ENCODE measurements at regions not wholly inside any gene's neighbourhood (a gene's known extent, or its start where the extent isn't known, plus 50 kb on each side); places are given as distances from the start of the nearest gene placed in this dataset.

DNA sequence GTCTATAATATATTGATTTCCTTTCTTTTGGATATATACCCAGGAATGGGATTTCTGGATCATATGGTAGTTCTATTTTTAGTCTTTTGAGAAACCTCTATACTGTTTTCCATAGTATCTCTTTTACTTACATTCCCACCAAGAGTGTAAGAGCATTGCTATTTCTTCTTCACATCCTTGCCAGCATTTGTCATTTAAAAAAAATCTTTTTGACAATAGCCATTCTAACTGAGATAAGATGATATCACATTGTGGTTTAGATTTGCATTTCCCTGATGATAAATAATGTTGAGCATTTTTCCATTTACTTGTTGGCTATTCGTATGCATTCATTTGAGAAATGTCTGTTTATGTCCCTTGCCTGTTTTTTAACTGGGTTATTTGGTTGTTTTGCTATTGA, 467.4 kb downstream of the COL11A1 start:
- TF ChIP-seq, protein P1, sequence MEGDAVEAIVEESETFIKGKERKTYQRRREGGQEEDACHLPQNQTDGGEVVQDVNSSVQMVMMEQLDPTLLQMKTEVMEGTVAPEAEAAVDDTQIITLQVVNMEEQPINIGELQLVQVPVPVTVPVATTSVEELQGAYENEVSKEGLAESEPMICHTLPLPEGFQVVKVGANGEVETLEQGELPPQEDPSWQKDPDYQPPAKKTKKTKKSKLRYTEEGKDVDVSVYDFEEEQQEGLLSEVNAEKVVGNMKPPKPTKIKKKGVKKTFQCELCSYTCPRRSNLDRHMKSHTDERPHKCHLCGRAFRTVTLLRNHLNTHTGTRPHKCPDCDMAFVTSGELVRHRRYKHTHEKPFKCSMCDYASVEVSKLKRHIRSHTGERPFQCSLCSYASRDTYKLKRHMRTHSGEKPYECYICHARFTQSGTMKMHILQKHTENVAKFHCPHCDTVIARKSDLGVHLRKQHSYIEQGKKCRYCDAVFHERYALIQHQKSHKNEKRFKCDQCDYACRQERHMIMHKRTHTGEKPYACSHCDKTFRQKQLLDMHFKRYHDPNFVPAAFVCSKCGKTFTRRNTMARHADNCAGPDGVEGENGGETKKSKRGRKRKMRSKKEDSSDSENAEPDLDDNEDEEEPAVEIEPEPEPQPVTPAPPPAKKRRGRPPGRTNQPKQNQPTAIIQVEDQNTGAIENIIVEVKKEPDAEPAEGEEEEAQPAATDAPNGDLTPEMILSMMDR (IDR thresholded peaks at IDR 0.05), result no peak
- TF ChIP-seq EP300 (IDR thresholded peaks at IDR 0.05; ENCODE audit: low read depth), result no peak
